Activated CD4-positive, CD25-positive, alpha-beta regulatory T cell (primary cell): ENCODE measurements at regions not wholly inside any gene's neighbourhood (a gene's known extent, or its start where the extent isn't known, plus 50 kb on each side); places are given as distances from the start of the nearest gene placed in this dataset.
"Not testable (repeated sequence)": the region's sequence is repeated elsewhere in the genome, so short reads cannot be mapped to it uniquely, and the experiment has no call there.

Source experiments
- DNase-seq, 4 experiments: peaks; one replicate each; lab custom pipeline; 2025; lab: John Stamatoyannopoulos, UW

DNA sequence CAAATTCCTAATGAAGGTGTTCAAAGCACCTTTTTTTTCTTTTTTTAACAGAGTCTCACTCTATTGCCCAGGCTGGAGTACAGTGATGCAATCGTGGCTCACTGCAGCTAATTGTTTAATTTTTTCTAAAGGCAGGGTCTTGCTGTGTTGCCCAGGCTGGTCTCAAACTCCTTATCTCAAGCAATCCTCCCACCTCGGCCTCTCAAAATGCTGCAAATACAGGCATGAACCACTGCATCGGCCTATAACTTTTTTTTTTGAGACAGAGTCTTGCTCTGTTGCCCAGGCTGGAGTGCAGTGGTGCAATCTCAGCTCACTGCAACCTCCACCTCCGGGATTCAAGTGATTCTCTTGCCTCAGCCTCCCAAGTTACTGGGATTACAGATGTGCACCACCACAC lies 113.9 kb upstream of the CXADR start:
- DNase-seq = not testable (repeated sequence)

GRCh38 chr21:17402937-17403336 lies 109.9 kb upstream of the CXADR start:
- no peak for DNase-seq

DNA sequence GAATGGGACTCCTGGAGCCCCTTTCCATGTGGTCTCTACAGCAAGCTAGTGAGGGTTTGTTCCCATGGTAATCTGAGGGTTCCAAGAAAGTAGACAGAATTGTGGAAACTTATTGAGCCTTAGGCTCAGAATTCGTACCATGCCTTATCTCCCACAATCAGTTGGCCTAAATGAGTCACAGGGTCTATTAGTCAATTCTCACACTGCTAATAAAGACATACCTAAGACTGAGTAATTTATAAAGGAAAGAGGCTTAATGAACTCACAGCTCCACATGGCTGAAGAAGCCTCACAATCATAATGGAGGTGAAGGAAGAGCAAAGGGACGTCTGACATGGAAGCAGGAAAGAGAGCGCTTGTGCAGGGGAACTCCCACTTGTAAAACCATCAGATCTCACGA lies 106.6 kb upstream of the CXADR start:
- no peak for DNase-seq

DNA sequence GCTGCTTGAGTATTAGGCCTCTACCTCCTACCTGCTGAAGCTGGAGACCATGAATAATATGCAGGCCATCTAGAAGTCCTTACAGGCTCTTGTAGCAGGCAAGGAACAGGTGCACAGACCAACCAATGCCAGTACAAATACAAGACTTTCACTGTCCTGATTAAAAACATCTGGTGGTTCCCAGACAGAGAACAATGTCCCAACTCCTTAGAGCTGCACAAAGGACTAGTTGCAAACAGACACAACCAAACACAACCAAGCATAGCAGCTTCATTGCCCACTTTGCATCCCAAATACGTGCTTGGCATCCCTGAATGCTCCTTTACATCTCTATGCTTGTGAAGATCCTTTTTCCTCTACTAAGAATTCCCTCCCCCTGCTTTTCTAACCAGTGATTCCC lies 98.1 kb upstream of the CXADR start:
- DNase-seq = no peak

- no peak for DNase-seq
These were observed 96.7 kb upstream of the CXADR start for GRCh38 chr21:17416139-17416538.

GRCh38 chr21:17422931-17423330 lies 89.9 kb upstream of the CXADR start:
- DNase-seq = no peak

DNA sequence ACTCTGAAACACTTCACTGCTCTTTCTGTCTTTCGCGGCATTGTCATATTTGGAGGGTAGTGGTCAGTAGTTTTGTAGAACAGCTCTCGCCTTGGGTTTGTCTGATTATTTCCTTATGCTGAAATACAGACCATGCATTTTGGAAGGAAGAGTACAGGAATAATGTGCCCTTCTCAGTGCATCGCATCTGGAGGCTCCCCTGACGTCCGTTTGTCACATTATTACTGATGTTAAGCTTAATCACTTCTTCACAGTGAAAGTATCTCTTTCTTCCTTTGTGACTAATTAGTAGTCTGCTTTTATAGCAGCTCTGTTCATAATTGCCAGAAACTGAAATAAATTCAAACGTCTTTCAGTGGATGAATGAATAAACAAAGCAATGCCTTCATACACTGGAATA lies 85.7 kb upstream of the CXADR start:
- DNase-seq = no peak

DNA sequence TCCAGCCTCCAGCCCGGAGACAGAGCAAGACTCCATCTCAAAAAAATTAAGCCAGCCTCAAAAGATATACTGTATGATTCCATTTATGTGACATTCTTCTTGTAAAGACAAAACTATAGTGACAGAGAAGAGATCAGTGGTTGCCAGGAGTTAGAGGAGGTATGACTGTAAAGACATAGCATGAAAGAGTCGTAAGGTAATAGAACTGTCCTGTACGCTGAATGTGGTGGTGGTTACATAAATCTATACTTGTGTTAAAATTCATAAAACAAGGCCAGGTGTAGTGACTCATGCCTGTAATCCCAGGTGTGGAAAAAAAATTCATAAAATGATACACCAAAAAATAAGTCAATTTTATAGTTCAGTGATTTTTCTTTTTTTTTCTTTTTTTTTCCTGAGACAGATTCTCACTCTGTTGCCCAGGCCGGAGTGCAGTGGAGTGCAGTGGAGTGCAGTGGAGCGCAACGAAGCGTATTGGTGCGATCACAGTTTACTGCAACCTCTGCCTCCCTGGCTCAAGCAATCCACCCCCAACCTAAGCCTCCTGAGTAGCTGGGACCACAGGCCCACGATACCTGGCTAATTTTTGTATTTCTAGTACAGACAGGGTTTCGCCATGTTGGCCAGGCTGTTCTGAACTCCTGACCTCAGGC lies 84.9 kb upstream of the CXADR start:
- no peak for DNase-seq

DNA sequence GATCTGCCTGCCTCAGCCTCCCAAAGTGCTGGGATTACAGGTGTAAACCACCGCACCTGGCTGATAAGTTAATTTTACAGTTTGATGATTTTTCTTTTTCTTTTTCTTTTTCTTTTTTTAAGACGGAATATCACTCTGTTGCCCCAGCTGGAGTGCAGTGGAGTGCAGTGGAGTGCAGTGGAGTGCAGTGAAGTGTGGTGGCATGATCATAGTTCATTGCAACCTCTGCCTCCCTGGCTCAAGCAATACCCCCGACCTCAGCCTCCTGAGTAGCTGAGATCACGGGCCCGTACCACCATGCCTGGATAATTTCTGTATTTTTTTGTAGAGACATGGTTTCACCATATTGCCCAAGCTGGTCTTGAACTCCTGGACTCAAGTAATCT lies 84.4 kb upstream of the CXADR start:
- DNase-seq = no peak

GRCh38 chr21:17428980-17429379 lies 83.9 kb upstream of the CXADR start:
- no peak for DNase-seq

DNA sequence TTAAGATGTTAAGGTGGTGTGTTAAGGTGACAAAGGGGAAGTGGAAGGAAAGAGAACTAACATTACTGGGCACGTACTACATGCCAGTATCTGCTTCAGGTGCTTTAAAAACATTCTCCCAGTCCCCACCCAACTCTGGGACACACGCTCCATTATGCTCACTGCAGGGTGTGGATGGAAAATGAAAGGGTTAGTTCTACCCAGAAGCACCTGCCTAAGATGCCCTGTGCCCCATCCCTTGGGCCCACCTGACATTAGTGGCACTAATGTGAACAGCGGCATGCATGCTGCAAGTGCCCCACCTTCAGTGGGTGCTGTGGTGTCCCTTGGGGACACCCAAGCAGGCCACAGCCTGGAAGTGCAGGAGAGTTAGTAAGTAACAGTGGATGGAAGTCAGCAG lies 82.9 kb upstream of the CXADR start:
- DNase-seq = no peak

DNA sequence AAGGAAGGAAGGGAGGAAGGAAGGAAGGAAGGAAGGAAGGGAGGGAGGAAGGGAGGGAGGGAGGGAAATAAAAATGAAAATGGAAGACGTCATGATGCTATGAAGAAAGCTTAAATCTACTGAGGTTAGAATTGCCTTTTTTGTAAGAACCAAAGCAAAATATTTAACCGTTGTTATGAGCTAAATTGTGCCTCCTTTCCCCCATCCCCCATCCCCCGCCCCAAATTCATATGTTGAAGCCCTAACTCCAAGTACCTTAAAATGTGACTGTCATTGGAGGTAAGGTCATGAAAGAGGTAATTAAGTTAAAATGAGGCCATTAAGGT lies 80.1 kb upstream of the CXADR start:
- no peak for DNase-seq

GRCh38 chr21:17433730-17434129 lies 79.1 kb upstream of the CXADR start:
- no peak for DNase-seq

DNA sequence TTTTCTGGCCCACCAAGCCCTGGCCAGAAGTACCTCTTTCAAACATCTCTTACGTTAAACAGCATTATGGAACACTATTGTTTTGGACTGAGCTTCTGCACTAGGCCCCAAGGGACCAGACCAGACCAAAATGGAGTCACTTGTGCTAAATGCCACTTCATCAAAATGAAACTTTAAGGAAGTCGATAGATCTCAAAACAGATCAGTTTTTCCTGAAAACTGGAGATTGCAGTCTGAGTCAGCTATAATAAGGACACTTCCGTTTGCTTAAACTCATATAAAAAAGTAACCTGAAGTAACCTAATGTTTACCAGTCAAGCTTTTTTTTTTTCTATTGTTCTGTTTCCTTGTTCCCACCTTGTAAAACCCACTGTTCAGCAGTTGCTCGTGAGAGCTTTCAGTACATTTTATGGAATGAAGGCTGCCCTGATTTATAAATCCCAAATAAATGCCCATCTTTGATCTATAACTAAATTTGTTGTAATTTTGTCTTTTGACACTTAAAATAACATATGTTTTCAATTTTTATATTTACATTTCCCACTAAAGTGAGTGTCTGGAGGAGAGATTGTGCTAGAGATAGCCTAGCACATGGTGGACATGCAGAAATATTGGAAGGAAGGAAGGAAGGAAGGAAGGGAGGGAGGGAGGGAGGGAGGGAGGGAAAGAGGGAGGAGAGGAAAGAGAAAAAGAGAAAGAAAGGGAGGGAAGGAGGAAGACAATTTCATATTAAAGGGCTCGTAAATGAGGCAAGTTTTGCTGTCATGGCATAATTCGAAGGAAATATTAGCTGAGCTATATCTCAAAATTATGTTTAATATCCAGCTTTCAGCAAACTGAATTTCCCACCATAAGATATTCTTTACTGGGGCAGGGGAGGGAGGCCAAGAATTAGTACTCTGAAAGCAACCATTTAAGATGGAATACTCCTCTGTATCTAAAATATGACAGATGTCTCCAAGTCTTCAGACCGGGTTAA lies 77.0 kb upstream of the CXADR start:
- DNase-seq = no peak

GRCh38 chr21:17436626-17437111 lies 76.2 kb upstream of the CXADR start:
- no peak for DNase-seq

DNA sequence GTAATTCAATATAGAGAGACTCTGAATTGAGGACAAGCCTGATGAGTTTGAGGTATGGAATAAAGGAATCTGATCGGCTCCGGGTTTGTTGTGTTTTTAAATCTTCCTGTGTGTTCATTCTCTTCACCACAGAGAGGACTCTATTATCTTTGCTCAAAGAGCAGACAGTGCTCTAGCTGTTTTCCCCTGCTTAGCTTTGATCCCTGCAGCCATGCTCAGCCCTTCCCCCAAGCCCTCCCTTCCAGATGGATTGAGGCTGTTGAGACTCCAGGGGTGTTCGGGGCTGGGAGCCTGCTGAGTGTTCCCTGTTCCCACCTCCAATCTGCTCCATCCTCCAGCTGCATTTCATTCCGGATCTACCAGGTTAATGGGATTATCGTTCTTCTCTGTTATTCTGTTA lies 74.2 kb upstream of the CXADR start:
- no peak for DNase-seq

GRCh38 chr21:17440969-17441368 lies 71.9 kb upstream of the CXADR start:
- no peak for DNase-seq

- no peak for DNase-seq
These were observed 71.5 kb upstream of the CXADR start for GRCh38 chr21:17441370-17441769.

DNA sequence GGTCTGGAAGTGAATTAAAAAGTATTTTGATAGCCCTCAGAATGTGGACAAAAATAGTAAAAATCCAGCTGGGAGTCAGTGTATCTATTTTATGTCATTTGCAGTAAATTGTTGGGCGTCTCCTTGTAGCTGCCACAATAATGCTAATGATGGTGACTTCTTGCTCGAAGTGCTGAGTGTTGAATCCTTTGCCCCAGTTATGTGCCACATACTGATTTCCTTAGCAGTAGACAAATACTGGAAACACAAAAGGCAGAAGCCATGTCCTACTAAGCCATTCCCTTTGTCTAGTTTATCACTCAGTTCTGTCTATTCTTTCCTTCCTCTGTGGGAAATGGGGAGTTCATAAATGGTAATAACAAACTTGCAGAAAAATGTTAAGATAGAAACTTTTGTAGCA lies 70.7 kb upstream of the CXADR start:
- no peak for DNase-seq

GRCh38 chr21:17444828-17445227 lies 68.0 kb upstream of the CXADR start:
- no peak for DNase-seq

- no peak for DNase-seq
These were observed 66.1 kb upstream of the CXADR start for GRCh38 chr21:17446737-17447136.

GRCh38 chr21:17449701-17450100 lies 63.1 kb upstream of the CXADR start:
- no peak for DNase-seq

- DNase-seq = no peak
These were observed 61.4 kb upstream of the CXADR start for GRCh38 chr21:17451364-17451891.
